SKM-1 treated with dmso at 0.1 percent for 144 hours (cell line): ENCODE measurements at regions not wholly inside any gene's neighbourhood (a gene's known extent, or its start where the extent isn't known, plus 50 kb on each side); places are given as distances from the start of the nearest gene placed in this dataset.
"Not testable (repeated sequence)": the region's sequence is repeated elsewhere in the genome, so short reads cannot be mapped to it uniquely, and the experiment has no call there.

Source experiments
- DNase-seq: peaks from one replicate; lab custom pipeline; 2025; ENCODE audit not compliant: unreplicated experiment; lab: John Stamatoyannopoulos, UW

DNA sequence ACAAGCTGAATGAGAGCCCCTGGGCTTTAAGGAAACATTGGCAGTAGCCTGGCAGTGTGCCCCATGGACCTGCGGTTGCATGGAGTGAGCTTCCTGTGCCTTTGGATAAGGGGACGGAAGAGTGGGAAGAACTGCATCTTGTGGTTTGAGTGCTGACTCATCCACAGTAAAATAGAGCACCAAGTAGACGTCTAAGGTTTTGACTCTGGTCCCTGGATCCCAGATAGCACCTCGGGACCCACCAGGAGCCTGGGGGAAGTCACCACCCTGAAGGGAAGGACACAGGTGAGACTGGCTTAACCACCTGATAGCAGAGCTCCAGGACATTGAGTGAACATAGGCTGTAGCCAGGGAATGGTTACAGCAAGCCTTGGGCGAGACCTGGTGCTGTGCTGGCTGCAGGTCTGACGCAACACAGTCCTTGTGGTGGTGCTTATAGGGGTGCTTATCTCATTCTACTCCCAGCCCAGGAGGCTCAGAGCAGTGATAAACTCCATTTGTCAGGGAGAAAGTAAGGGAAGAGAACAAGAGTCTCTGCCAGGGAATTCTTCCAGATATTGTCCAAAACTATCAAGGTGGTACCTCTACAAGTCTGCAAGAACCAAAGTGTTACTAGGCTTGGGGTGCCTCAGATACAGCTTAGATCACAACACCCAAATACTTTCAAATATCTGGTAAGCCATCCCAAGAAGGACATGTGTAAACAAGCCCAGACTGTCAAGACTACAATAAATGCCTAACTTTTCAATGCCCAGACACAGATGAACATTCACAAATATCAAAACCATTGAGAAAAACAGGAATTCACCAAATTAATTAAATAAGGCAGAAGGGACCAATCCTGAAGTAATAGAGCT lies 123.6 kb upstream of the TET2 start:
- peak; percentile 21 for DNase-seq

DNA sequence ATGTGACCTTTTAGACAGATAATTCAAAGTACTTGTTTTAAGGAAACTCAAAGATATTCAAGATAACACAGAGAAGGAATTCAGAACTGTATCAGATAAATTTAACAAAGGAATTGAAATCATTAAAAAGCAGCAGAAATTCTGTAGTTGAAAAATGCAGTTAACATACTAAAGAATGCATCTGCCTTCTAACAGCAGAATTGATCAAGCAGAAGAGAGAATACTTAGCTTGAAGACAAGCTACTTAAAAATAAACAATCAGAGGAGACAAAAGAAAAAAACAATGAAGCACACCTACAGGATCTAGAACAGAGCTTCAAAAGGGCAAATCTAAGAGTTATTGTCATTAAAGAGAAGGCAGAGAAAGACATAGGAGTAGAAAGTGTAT lies 123.0 kb upstream of the TET2 start:
- DNase-seq: no peak

DNA sequence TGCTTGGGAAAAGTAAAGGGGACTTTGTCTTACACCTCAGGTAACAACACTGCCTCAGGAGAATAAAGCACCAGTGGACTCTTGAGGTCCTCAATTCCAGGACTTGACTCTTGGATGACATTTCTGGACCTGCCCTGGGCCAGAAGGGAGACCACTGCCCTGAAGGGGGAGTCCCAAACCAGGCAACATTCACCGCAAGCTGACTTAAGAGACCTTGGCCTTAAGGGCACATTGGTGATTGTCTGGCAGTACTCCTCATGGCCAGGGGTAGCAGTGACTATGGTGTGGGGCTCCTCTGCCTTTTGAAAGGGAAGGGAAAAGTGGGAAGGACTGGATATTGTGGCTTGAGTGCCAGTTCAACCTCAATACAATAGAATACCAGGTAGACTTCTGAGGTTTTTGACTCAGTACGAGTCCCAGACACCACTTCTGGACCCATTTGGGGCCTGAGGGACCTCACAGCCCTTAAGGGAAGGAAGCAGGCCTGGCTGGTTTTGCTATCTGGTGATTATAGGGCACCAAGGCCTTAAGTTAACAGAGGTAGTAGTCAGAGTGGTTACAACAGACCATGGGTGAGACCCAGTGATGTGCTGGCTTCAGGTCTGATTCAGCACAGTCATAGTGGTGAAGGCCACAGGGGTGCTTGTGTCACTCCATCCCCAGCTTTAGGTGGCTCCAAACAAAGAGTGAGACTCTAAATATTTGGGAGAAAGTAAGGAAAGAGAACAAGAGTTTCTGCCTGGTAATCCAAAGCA lies 121.2 kb upstream of the TET2 start:
- DNase-seq: no peak

DNA sequence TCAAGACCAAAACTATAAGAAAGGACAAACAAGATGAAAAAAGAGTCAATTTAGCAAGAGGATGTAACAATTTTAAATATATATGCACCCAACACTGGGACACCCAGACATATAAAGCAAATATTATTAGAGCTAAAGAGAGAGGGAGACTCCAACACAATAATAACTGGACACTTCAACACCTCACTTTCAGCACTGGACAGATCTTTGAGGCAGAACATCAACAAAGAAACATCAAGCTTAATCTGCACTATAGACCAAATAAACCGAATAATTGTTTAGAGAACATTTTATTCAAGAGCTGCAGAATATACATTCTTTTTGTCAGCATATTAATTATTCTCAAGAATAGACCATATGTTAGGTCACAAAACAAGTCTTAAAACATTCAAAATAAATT lies 109.7 kb upstream of the TET2 start:
- no peak for DNase-seq

DNA sequence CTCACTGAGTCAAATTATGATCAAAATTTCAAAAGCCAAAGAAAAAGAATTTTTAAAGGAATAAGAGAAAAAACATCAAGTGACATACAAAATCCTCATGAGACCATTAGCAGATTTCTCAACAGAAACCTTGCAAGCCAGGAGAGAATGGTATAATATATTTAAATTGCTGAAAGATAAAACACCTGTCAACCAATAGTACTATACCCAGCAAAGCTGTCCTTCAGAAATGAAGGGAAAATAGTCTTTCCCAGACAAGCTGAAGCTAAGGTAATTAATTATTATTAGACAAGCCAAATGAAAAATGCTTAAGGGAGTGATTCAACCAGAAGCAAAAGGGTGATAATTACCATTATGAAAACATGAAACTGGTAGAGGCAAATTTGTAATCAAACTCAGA lies 104.2 kb upstream of the TET2 start:
- no peak for DNase-seq

DNA sequence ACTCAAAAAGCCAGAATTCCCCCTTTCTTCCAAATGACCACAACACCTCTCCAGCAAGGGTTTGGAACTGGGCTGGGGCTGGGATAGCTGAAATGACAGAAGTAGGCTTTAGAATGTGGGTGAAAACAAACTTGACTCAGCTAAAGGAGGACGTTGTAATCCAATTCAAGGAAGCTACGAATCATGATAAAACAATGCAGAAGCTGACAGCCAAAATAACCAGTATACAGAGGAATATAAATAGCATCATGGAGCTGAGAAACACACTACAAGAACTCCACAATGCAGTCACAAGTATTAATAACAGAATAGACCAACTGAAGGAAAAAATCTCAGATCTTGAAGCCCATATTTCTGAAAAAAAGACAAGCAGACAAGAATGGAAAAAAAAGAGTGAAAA lies 95.8 kb upstream of the TET2 start:
- no peak for DNase-seq

DNA sequence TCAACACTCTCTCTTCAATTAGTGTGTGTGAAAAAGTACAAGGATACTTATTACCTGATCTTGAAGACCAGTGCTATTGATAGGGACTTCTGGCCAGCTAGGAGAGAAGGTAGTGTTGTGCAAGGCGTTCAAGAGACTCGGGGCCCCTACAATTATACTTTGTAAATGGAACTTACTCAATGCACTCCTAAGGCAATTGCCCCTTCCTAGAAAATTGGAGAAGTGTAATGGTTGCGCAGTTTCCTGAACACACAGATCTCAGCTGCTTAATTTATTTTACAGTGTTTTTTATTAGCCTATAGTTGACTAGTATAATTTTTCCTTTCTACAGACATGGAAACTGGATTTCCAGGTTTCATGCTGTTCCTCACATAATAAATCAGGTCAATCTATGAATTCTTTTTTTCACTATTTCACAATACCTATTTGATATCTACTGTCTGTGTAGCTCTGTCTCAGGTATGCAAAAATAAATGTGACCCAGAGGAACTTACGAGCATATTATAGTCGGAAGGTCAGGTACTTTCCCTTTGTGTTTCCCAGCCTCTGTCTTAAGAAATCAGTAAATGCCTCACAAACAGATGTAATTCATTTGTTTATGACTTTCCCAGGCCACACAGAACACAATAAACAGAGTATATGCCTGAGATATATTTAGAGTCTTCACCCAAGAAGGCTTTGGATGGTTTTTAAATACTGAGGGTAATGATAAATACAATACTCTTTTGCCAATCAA lies 89.1 kb upstream of the TET2 start:
- DNase-seq: peak; percentile 93

DNA sequence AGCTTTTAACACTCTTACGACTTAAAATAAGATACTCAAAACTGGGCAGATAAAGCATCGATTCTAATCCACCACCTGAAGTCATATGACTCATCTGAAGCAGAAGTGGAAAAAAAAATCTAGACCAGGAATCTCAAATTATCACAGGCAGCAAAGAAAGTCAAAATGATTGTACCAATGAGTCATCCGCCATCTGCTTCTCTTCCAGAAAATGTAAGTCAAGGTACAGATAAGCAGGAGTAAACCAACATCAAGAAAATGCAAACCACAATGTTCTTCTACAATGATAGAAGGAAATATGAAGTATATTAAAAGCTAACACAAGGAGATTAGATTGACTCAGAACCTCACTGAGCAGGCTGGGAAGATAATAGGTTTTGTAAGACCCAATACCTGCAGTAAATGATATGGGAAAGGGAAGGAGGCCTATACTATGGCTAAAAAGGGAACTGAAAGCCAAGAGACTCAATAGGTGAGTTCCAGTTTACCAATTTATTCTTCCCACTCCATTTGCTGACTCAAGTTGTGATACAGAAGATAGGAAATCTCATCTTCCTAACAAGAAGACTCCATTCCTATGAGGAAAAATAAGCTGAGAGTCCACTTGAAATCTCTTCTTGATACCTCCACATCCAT lies 88.4 kb upstream of the TET2 start:
- DNase-seq: no peak

DNA sequence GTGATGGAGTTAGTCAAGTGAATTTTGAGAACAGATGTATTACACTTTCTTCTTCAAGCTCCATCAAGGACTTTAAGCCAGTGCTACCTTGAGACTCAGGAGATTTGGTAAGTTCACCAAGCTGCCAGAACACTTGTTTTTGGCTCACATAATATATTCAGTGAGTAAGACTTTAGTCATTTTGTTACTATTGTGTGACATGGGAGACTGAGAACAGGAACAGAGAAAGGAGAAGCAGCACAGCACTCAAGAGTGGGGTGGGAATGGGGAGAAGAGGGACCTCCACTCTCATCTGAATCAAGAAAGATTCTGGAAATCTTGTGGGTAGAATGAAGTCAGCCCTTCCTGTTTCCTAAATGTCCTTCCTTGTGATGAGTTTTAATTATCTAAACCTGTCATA lies 87.3 kb upstream of the TET2 start:
- DNase-seq: peak; percentile 17

DNA sequence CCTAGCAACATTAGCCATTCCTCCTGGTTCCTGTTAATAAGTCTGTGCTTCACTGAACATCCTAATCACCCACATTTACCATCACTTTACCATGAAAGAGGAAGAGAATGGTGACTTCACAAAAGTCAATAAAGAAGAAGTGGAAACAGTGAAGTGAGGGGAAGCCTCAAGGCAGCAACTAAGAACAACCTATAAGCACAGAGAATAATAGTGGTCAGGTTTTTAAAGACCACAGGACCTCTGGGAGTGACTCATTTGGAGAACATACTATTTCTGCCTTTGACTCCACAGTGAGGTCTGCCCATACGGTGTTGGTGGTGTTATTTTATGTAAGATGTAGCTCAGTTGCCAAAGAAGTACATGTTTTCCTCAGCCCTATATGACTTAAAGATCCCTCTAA lies 86.0 kb upstream of the TET2 start:
- peak; percentile 99 for DNase-seq

DNA sequence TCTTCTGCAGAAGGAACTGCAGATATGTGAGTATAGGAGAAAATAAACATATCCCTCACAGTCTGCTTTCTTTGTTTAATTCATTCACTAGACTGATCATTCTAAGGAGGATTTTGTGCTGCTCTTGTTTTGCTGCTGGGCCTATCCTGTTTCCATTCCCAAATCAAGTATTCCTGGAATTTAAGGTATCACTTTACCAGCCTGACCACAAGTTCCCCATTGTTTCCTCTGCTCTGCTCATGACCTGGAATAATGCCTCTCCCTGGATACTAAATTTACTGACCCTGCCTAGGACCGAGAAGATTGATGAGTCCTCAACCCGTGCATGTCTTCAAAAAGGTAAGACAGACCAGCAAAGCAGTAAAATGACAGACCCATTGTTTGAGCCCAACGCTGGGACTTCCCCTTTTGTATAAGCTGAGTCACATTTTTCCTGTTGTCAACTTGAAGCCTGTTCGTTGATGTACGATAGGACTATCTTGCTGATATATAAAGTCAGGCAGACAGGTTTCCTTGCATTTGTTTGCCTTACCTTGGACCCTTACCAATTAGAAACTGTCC lies 85.5 kb upstream of the TET2 start:
- DNase-seq: peak; percentile 79

DNA sequence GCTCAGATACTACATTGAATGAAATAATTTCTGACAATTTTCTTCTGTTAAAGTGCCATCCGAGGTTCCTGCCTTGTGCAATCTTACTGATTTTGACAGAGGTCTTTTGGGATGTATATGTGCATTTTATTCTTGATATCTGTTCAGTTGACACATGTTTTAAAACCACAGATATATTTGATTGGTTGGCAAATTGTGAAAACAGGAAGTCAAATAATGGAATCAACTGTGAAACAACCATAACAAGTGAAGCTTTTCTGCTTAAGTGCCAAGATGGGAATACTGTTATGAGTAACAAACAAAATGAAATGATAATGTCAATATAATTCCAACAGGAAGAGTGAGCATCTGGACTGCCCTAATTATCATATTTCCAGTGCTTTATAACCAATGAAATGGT lies 84.9 kb upstream of the TET2 start:
- DNase-seq: peak; percentile 62

DNA sequence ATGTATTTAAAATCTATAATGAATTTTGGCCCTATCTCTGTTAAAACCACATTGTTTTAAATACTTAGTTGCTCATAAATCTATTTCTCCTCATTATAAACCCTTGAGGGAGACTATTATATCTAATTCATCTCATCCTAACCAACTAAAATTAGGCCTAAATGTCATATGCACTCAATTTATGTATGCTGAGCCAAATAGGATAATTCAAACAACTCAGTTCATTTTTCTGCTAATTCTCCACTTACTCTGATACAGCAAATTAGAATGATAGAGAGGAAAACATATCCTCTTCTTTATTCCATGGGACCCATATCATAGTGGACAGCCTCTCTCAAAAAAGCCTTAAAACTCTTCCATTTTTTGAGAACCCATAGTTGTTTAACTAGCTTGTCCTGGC lies 80.3 kb upstream of the TET2 start:
- no peak for DNase-seq

DNA sequence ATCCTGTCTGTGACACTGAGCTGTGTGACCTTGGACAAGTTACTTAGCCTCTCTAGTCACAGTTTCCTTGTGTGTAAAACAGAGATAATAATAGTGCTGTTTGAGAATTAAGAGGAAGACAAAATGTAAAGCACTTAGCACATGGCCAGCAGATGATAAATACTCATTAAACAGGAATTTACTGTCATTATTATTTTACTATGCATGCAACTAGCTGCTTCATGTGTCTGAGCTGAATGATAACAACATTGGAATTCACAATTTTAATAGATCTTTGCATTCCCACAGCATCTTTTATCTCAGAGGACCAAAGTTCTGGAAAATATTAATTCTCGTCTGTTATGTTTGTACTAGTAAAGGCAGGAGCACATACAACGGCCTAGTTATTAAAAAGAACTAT lies 79.2 kb upstream of the TET2 start:
- no peak for DNase-seq

DNA sequence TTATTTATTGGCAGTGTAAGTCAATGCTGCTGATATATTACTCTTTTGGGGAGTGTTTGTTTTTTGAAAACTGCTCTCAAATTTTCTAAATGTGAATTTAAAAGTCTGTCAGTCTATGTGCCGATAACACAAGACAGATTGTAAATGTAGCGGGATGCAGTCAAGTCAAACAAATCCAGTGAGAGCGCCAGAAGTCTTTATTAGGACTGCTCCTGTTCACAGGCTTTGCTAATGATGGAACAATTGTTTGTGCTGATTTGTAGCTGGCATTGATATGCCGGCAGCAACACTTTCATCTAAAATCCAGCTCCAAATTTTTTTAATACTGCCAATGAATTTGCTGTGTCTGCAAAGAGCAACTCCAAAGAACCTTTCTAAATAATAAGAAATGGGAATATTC lies 78.7 kb upstream of the TET2 start:
- no peak for DNase-seq

DNA sequence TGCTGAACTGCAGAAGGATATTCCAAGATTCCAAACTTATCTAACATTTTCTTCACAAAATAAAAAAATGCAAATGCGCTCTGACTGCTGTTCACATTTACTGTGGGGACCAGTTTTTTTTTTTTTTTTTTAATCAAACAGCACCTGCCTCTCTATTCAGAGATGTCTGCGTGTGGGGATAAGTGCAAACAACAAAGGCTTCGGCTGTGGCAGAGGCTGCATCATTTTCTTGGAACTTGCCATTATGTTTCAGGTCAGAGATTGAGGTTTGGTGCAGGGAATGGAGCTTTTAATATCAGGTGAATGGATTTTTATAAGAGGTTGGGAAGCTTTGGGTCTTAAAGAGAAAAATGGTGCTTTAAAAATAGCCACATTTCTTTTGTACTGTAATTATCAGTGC lies 78.2 kb upstream of the TET2 start:
- DNase-seq: no peak

DNA sequence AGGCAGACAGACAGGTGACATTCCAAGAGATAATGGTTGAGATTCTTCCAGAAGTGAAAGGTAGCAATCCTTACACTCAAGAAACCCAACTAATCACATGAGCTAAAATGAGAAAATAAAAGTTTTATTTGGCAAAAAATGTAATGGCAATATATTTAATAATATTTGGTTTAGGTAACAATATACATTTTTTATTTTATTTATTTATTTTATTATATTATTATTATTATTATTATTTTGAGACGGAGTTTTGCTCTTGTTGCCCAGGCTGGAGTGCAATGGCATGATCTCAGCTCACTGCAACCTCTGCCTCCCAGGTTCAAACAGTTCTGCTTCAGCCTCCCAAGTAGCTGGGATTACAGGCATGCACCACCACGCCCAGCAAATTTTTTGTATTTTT lies 74.6 kb upstream of the TET2 start:
- DNase-seq: not testable (repeated sequence)

DNA sequence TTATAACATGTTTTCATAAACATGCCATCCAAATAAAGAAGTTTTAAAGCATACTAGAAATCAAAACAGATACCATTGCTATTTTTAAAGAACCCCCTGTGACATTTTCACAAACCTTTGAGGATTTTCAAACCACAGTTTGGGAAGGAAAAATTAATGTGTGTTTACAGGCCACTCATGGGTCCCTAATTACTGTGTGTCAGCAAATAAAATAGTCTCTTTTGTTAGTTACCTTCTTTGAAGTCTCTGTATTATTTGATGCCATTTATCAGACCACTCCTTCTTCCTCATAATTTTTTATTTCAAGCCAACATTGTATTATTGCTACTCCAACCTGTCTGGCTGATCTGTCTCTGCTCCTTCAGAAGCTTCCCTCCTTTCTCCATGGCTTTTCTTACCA lies 72.6 kb upstream of the TET2 start:
- DNase-seq: no peak

DNA sequence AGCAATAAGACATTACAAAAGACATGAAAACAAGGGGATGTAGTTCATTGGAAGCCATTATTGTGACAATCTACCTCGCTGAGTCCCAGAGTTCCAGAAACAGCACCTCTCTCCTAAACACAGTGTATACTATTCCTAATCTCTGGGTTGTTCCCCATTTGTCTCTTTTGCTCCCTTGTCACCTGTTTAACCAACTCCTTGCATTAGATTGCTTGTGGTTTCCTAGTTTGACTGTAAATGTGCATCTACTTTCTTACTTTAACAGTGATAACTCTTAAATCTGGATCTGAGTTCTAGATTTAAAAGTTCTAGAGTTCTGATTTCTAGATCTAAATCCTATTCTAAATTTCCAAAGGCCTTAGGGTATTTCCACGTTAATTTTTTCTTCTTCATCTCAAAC lies 71.6 kb upstream of the TET2 start:
- DNase-seq: no peak

DNA sequence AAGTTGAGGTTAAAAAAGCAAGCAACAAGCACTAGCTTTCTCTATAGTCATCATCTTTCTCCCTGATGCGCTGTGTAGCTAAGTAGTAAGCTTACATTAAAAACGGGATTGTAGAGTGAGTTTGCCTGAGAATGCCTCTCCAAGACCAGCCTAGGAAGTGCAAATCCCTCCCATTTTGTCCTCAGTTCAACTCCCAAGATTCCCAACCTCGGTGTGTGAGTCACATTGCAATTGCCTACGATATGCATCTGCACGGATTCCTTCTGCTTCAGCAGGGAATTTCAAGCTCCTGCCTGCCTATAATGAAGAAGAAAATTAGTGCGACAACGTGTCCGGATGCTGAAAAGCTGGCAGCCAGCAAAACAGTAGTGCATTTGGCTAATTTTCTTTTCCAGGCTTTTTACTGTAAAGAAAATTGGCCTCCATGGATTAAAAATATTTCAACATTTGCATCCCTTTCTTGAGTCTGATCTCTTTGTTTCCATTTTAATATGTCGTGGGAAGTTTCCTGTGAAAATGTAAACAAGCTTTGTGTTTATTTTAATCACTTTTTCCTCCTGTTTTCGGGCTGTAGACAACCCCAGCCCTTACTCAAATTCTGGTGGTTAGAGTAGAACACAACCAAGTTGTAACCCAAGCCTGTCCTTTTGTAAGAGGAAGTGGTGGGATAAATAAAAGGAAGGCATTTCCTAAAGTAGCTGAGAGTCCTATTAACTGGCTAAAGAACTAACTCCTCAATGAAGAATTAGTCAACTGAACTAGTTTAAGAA lies 58.4 kb upstream of the TET2 start:
- peak; percentile 49 for DNase-seq
